ENCODE measurements at regions not wholly inside any gene's neighbourhood (a gene's known extent, or its start where the extent isn't known, plus 50 kb on each side); places are given as distances from the start of the nearest gene placed in this dataset.
A peak's percentile ranks its signal among the peaks of the same experiment; 100 is the strongest.

DNA sequence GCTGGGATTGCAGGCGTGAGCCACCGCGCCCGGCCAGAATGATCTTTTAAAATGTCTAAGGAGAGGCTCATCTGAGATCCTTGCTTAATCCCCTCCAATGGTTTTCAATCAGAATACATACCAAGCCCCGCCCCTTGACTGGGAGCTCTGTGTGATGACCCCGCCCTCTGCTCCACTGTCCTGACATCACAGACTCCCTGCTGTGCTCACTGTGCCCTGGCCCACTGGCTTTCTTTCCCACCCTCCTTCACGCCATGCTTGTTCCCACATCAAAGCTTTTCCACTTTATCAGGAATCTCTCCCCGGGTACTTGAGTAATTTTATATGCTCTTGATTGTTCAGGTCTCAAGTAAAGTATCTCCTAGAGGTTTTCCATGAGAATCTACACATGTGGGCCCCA is 762.3 kb upstream of the ID2 start:
- DNase-seq (ENCODE audit: low spot score), result no peak

DNA sequence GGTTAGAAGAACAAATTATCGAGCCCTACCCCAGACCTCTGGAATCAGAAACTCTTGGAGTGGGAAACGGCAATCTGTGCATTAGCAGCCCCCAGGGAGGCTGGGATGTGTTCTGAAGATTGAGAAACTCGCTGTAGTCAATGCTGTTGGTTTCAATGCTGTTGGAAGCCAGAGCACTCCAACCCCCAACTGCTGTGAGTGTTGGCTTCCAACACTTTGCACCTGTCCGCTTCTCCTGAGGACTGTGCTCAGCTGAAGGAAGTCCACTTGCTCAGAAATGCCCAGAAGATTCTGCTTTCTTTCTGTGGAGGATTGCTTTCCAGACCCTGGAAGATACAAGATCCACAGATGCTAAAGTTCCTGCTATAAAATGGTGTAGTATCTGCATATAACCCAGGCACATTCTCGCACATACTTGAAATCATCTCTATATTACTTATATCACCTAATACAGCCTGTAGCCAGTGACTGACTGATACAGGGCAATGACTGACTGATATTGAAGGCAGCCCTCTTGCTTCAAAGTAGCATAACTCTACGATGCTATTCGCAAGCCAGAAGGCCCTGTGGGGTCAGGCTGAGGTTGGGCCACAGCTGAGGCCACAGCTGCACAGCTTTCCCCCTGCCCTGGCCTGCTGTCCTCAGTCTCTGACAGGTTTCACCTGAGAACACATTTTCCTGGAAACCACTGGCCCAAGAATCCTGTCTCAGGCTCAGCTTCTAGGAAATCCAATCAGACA is 757.7 kb upstream of the ID2 start:
- DNase-seq (ENCODE audit: low spot score), result no peak

DNA sequence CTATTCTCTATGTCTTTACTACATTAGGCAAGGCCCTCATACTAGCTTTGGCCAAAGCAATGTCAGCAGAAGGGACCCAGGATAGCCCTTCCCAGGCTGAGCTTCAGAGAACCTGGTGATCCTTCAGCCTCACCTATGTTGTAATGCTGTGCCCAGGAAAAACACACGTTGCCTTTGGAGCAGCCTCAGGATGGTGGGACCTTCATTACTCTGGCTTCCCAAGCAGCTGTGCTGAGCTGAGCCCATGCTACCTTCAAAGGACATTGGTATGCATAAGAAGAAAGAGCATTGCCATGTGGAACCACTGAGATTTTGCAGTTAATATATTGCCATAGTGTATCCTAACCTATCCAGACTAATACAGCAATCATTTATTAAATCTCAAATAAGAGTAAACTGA is 756.4 kb upstream of the ID2 start:
- no peak for DNase-seq (ENCODE audit: low spot score)

DNA sequence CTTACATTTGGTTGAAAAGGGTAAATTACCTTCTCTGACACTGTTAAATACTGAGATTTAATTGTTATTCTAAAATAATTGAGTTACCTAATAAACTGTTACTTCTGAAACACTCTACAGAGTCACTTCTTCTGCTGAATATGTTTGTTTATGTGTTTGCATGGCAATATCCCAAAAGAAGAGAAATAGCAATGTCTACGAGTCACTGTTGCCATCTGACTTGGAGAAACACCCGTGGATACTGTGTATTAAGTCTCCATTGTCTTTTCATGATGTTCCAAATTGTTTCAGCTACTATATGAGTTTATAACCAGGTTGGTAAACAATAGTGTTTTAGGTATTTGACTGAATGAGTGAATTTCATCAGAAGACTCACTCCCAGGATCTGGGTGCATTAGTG is 754.2 kb upstream of the ID2 start:
- no peak for DNase-seq (ENCODE audit: low spot score)

DNA sequence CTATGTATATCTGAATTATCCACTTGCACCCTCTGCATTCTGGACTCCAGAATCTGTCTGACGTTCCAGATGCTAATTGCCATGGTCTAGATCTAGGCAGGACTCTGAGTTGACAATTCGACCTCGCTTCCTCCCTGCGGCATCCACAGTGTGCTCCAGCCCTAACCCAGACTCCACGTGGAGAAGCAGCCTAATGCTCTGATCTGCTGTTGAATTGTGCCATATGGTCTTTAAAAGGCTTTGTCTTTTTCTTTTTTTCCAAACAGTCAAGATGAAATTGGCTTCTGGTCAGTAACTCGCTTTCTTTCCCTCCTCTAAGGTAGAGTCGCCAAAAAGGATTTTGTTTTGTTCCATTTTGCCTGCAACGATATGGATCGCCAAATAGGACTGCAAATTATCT is 752.6 kb upstream of the ID2 start:
- DNase-seq (ENCODE audit: low spot score), result no peak

DNA sequence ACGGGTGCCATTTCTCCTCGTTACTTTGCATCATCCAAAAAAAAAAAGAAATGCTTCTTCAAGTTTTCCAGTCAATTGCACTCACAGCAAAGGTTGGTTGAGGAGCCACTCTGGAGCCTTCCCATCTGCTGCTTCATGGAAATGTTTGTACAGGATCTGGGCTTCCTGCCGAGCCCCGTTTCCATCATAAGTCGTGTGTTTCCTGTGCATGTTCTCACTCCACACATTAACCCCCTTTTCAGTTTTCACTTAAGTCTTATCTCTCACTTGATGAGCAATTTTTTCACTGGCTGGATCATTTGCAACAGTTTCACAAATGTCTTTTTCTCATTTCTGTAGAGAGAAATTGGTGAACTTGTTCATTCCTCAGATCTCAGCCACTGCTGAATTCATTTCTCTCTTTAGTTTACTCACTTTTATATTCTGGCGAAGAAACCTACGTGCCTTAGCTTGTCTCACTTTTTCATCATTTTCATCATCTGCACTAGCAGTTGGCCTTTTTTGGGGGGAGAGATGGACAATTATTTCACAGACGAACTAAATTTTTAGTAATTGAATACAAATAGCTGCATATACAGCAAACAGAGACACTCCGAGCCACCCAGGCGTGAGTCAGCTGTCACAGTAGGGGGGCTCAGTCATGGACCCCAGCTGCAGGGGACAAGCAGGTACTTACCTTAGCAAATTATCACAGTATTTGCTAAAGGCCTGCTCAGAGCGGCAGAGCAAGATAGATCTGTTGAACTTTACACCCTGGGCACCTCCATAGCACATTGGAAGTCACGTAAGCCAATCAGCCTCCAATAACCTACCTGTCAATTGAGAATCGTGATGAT is 750.8 kb upstream of the ID2 start:
- DNase-seq (ENCODE audit: low spot score), result peak; percentile 18

DNA sequence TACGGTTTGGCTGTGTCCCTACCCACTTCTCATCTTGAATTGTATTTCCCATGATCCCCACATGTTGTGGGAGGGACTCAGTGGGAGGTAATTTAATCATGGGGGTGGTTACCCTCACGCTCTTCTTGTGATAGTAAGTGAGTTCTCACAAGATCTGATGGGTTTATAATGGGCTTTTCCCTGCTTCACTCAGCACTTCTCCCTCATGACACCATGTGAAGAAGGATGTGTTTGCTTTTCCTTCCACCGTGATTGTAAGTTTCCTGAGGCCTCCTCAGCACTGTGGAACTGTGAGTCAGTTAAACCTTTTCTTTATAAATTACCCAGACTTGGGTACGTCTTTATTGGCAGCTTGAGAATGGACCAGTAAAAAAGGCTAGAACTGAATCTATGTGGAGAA is 750.0 kb upstream of the ID2 start:
- no peak for DNase-seq (ENCODE audit: low spot score)

DNA sequence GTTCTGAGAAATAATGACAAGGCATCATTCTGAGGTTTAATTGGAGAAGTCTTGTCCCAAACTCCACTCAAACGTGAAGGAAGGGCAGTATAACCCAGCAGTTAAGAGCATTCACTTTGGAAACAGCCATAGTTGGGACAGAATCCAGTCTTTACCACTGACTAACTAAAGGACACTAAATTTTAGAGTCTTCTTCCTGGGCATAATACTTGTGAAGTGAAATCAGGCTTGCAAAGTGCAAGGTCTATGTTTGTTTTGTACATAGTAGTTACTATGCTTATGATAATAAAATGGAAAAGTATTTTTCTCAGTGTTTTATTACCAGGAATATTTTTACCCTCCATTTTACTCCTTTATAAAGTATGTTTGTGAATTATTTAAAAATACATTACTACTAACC is 748.2 kb upstream of the ID2 start:
- no peak for DNase-seq (ENCODE audit: low spot score)

DNA sequence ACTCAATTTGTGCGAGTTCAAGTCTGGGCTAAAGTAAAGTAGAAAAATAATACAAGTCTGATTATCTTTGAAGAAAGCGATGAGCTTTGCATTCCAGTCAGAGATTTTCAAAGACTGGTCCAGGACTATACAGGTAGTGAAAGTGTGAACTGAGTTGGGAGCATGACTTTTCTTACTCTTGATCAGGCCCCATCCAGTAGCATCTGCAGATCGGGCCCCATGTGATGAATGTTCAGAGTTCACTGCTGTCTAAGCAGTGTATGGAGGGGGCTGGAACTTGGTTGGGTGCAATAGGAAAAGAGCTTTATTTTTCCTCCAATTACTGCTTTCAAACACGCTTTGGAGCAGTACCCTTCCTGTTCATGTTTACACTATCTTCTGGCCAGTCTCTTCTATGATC is 747.4 kb upstream of the ID2 start:
- no peak for DNase-seq (ENCODE audit: low spot score)

DNA sequence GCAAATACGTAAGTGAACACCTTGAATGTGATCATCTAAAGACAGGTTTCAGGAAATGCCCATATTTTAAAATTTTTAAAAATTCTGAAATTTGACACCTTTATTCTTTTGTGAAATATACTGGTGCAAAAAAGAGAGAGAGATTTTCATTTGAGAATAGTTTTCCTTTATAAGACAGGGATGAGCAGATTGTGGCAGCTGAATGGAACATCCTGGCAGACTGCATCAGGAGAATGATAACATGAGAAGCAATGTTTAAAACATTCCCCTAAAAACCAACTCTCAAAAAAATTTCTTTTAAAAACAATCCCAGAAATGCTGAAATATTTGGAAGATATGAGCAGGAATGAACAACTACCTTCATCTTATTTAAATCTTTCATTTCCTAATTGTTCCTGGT is 744.8 kb upstream of the ID2 start:
- DNase-seq (ENCODE audit: low spot score), result no peak

DNA sequence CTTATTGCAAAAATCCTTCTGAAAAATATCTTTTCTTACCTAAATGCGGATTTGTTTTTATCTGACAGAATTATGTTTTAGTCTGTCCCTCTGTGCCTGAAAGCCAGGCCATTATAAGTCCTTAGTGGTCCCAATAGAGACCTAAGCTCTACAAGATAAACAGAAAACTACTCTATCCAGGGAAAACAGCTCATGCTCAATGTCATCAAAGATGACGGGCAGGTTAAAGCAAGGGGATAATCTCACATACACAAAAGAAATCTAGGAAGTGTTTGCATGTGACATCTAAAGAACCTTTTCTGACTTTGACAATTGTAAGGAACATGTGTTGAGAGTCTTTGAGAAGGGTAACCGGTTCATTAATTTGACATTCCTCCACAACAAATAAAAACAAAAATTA is 741.1 kb upstream of the ID2 start:
- DNase-seq (ENCODE audit: low spot score), result no peak

DNA sequence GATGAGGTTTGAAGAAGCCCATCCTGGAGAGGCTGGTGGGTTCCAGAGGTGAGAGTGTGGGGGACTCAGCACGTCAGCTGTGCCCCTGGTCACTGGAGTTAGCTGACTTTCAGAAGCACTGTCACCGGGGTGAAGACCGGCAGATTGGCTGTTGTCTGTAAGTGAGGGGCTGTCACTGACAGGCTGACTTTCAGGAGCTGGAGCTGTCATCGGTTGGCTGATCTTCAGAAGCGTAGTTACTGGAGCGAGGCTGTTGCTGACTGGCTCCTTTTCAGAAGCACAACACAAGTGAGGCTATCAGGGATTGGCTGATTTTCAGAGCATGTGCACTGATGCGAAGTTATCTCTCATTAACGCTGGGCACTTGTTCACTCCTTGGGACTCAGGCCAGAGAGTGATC is 738.4 kb upstream of the ID2 start:
- DNase-seq (ENCODE audit: low spot score), result no peak

DNA sequence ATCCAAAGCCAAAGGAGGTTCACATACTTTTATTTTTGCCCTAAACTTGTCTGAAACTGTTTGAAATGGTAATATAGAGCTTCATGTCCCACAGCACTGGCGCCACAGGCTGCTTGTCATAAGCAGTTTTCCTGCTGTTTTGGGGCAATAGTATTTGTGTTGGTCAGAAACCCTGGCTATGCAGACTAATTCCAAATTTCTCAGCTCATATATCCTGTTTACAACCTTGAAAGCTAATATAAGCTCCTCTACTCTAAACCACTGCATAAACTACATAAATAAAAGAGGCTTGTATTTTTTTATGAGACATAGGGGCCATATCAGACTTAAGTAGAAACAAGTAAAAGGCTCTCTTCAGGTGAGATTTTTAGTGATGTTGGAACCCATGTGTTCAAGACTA is 736.8 kb upstream of the ID2 start:
- DNase-seq (ENCODE audit: low spot score), result no peak

DNA sequence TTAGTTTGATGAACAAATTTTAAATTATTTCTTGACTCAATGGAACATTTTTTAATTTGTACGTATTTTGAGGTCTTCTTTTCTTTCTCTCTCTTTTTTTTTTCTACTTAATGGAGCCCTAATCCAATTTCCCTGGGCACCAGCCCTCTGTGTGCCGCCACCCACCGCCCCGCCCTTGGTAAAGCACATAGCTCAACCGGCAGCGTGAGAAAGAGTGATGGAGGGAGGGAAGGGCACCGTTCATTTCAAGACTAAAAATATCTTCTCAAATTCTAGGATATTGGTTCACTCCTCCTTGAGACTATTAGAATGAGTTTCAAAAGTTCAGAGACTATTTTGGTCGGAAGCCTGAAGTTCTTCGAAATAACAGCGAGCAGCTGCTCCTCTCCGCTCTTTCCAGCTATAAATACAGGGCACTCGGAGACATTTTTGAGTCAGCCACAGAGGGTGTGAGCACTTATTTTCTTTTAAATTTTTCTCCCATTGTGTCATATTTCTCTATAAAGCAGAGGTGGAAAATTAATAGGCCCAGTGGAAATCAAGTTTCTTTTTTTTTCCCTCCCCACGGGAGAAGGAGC is 731.7 kb upstream of the ID2 start:
- no peak for DNase-seq (ENCODE audit: low spot score)

DNA sequence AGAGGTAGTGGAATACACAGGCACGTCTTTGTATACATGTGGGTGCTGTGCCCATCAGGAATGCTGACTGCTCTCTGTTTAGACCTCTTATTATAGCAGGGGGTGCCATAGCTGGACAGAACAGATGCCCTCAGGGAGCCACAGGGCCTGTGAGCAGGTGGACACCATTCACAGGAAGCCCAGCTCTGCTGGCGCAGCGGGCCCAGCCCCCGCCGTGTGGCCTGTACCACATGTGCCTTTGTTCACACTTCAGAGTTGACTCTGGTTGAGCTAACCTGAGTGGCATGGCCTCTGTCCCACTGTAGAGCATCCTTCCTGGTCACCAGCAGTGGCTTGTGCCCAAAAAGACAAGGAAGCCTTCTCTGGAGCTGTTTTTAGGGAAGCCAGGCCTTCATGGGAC is 730.9 kb upstream of the ID2 start:
- DNase-seq (ENCODE audit: low spot score), result no peak

DNA sequence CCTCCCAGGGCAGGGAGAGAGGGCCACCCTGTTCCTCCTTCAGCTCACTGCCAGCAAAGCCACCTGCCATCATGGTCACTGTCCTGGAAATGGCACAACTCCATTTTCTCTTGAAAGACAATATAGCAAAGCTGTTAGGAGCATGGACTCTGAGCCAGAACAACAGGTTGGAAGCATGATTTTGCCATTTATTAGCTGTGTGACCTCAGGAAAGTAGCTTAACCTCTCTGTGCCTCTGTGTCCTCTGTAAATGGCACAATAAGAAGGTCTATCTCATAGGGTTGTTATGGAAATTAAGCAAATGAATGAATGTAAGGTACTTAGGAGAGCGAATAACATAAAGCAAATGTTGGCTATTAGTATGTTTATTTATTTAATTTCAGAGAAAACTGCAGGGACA is 730.4 kb upstream of the ID2 start:
- no peak for DNase-seq (ENCODE audit: low spot score)

DNA sequence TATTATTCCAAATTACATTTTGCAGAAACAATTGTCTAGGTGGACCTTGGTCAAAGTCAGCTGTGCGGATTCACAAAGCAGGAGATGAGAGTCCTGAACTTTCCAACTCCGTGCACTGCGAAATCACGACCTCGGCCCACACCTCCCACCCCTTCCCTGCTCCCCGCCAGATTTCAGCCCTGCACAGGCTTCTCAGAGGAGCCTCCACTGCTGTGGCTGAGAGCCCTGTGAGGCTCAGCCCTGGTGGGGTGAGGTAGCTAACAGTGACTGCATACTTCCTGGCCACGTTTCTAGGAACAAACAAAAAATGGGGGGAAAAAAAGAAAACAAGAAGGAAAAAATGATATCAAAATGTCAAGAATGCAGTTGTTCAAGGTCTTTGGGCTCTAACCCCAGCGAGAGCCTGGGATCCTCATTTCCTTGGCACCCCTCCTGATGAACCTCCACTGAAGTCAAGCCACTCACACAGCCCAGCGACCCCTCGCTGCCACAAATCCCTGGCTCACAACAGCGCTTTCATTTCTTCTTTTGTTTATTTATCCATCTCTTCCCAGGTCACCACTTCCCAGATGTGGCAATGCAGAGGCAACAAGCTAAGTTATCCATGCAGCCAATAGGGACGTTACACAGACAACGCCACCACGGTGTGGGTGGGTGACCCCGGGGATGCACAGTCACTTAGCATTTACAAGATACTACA is 729.7 kb upstream of the ID2 start:
- no peak for DNase-seq (ENCODE audit: low spot score)

DNA sequence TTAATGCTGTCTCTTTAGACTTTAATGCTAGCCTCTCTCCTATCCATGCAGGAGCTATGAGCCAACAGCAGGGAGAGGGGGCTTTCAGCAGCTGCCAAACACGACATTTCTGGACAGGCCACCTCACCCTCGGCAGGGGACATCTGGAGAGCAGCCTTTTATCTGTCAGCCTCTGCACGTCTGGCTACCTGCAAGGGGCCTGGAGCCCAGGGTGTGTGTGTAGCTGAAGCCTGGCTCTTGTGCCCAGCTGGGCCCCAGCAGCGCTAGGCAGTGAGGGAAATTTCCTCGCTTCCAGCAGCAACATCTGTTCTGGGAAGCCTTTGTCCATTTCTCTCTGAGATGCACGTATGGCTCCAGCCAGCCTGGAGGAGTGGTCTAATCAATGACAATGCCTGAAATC is 728.7 kb upstream of the ID2 start:
- DNase-seq (ENCODE audit: low spot score), result no peak

DNA sequence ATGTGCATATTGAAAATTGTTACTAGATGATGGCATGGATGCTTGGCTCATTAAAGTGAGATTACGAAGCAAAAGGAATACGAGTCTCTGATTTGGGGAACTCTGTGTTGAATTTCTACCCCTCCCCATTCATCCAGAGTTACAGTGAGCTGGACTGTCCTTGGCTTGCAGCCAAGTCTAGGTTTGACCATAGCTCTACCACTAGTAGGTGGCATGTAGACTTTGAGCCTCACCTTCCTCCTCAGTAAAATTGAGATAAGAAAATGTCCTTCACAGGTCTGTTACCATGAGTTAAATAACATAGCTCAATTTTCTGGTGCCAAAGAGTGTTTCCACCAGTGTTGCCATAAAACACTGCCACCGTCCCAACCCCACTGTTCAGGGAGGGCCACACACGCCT is 727.6 kb upstream of the ID2 start:
- no peak for DNase-seq (ENCODE audit: low spot score)

DNA sequence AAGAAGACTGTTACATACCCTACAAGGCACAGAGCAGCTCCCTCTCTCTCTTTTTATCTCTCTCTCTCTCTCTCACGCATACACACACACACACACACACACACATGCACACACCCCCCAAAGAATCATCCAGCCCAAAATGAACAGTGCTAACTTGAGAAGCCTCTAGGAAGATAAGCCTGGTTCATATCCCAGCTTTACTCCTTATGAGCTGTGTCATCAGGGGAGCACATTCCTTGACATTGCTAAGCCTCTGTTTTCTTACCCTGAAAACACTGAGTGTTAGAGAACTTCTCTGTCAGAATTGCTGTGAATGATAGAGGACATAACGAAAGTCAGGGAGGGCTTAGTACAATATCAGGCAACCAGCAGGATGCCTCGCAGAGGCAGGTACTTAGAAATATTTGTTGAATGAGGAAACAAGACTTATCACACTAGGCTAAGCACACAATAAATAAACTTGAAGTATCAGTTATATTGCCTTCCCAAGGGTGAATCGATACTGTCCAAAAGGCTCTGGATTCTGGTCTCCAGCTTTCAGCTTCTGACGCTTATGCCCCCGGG is 725.6 kb upstream of the ID2 start:
- peak; percentile 77 for DNase-seq (ENCODE audit: low spot score)

DNA sequence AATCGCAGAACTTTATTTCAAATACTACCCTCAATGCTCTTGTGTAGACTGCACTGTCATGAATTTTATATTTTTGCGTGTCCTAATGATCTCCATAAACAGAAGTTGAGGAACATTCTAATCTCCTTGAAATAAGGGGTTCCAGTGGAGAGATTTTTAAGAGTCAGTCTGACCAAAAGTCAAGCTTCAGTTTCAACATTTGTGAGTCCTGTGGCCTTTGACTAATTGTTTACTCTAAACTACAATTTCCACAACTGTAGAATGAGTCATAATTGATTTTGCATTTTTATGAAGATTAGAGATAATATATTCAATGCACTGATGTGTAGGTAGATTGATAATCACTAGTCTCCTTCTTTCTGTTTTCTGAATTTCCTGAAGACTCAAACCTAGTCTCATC is 720.3 kb upstream of the ID2 start:
- DNase-seq (ENCODE audit: low spot score), result no peak

DNA sequence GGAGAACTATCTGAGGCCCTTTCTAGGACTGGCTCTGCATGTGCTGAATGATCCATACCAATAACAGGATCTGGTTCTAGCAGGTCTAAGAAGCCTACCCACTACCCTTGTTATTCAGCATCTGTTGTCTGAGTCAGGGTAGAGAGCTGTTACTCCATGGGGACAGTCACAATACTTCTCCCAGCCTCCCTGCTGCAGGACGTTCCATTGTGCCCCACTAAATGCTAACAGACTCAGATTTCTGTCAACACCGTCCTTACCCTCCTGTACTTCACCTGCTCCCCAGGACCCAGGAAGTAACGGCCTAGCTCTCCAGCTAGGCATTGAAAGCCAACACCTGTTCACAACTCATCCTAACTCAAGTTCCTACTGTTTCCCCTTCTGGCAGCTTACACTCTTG is 719.7 kb upstream of the ID2 start:
- DNase-seq (ENCODE audit: low spot score), result no peak
